IgD-negative memory B cell (primary cell): ENCODE measurements at regions not wholly inside any gene's neighbourhood (a gene's known extent, or its start where the extent isn't known, plus 50 kb on each side); places are given as distances from the start of the nearest gene placed in this dataset.

Source experiments
- H3K27ac Mint-ChIP-seq, 3 donors: one replicate each; pipeline ENCODE4 v1.8.0; 2020 to 2022; ENCODE audit warnings: mild to moderate bottlenecking in 3 of 3, mixed read lengths in 3 of 3, moderate library complexity in 1 of 3
- H3K27me3 Mint-ChIP-seq: one replicate; pipeline ENCODE4 v1.8.0; 2021; ENCODE audit warnings: mixed read lengths
- H3K36me3 Mint-ChIP-seq: one replicate; pipeline ENCODE4 v1.8.0; 2020; ENCODE audit warnings: mild to moderate bottlenecking, mixed read lengths
- H3K4me1 Mint-ChIP-seq, 3 donors: one replicate each; pipeline ENCODE4 v1.8.0; 2020 to 2022; ENCODE audit warnings: mixed read lengths in 3 of 3, mild to moderate bottlenecking in 1 of 3
- H3K4me3 Mint-ChIP-seq, 4 donors: one replicate each; pipeline ENCODE4 v1.8.0; 2020 to 2022; ENCODE audit warnings: mild to moderate bottlenecking in 4 of 4, mixed read lengths in 4 of 4, moderate library complexity in 3 of 4
- H3K9me3 Mint-ChIP-seq, 3 donors: one replicate each; pipeline ENCODE4 v1.8.0; 2020 to 2021; ENCODE audit warnings: mixed read lengths in 3 of 3, mild to moderate bottlenecking in 1 of 3

- Mint-ChIP-seq H3K27me3 (no peaks in the 10 kb centered on the region), H3K4me1 (peaks cover 0 to 5% (median 0%) of the 10 kb centered on the region in 3 donors), H3K27ac (no peak overlapping the region), H3K9me3 (peaks cover 0 to 5% (median 4%) of the 10 kb centered on the region in 3 donors), H3K4me3 (no peak overlapping the region), H3K36me3 (no peaks in the 10 kb centered on the region)
Observed at GRCh38 chr15:94053626-94054025, 177.7 kb upstream of the MCTP2 start.

- peaks cover 0 to 5% (median 4%) of the 10 kb centered on the region in 3 donors for H3K9me3 Mint-ChIP-seq
- H3K4me1 Mint-ChIP-seq, result peaks cover 0 to 5% (median 0%) of the 10 kb centered on the region in 3 donors
- no peaks in the 10 kb centered on the region for H3K27me3 Mint-ChIP-seq
- no peak overlapping the region for H3K27ac Mint-ChIP-seq
- no peak overlapping the region for H3K4me3 Mint-ChIP-seq
- no peaks in the 10 kb centered on the region for H3K36me3 Mint-ChIP-seq
Observed at GRCh38 chr15:94052711-94053110, 178.7 kb upstream of the MCTP2 start.

- H3K36me3 Mint-ChIP-seq, result no peaks in the 10 kb centered on the region
- H3K4me3 Mint-ChIP-seq, result no peak overlapping the region
- H3K27me3 Mint-ChIP-seq, result no peaks in the 10 kb centered on the region
- H3K4me1 Mint-ChIP-seq, result no peaks in the 10 kb centered on the region
- no peak overlapping the region for H3K27ac Mint-ChIP-seq
- H3K9me3 Mint-ChIP-seq, result peaks cover 0 to 3% (median 0%) of the 10 kb centered on the region in 3 donors
Observed at GRCh38 chr15:94047566-94047965, 183.8 kb upstream of the MCTP2 start.

- H3K4me1 Mint-ChIP-seq, result no peaks in the 10 kb centered on the region
- H3K27ac Mint-ChIP-seq, result no peak overlapping the region
- no peak overlapping the region for H3K4me3 Mint-ChIP-seq
- peaks cover 0 to 14% (median 1%) of the 10 kb centered on the region in 3 donors for H3K9me3 Mint-ChIP-seq
- no peaks in the 10 kb centered on the region for H3K27me3 Mint-ChIP-seq
- H3K36me3 Mint-ChIP-seq, result no peaks in the 10 kb centered on the region
Observed at GRCh38 chr15:94042180-94042928, 189.0 kb upstream of the MCTP2 start.

GRCh38 chr15:94041746-94042145 is 189.6 kb upstream of the MCTP2 start:
- Mint-ChIP-seq H3K27me3 (no peaks in the 10 kb centered on the region), H3K9me3 (peaks cover 0 to 14% (median 1%) of the 10 kb centered on the region in 3 donors), H3K4me3 (no peak overlapping the region), H3K4me1 (no peaks in the 10 kb centered on the region), H3K36me3 (no peaks in the 10 kb centered on the region), H3K27ac (no peak overlapping the region)

- Mint-ChIP-seq H3K4me3 (no peak overlapping the region), H3K4me1 (no peaks in the 10 kb centered on the region), H3K27ac (no peak overlapping the region), H3K27me3 (no peaks in the 10 kb centered on the region), H3K9me3 (peaks cover 0 to 17% (median 4%) of the 10 kb centered on the region in 3 donors), H3K36me3 (no peaks in the 10 kb centered on the region)
Observed at GRCh38 chr15:94040541-94041248, 190.7 kb upstream of the MCTP2 start.

GRCh38 chr15:94036156-94036555 is 195.2 kb upstream of the MCTP2 start:
- Mint-ChIP-seq H3K27me3 (no peaks in the 10 kb centered on the region), H3K4me1 (no peaks in the 10 kb centered on the region), H3K36me3 (no peaks in the 10 kb centered on the region), H3K9me3 (peaks cover 0 to 14% (median 4%) of the 10 kb centered on the region in 3 donors), H3K4me3 (no peak overlapping the region), H3K27ac (no peak overlapping the region)

GRCh38 chr15:94033683-94034020 is 197.7 kb upstream of the MCTP2 start:
- no peaks in the 10 kb centered on the region for H3K36me3 Mint-ChIP-seq
- no peak overlapping the region for H3K27ac Mint-ChIP-seq
- H3K9me3 Mint-ChIP-seq, result peaks cover 0 to 14% (median 4%) of the 10 kb centered on the region in 3 donors
- H3K27me3 Mint-ChIP-seq, result no peaks in the 10 kb centered on the region
- no peaks in the 10 kb centered on the region for H3K4me1 Mint-ChIP-seq
- H3K4me3 Mint-ChIP-seq, result no peak overlapping the region

- peaks cover 0 to 11% (median 3%) of the 10 kb centered on the region in 3 donors for H3K9me3 Mint-ChIP-seq
- H3K27ac Mint-ChIP-seq, result no peak overlapping the region
- H3K4me1 Mint-ChIP-seq, result no peaks in the 10 kb centered on the region
- no peaks in the 10 kb centered on the region for H3K27me3 Mint-ChIP-seq
- H3K4me3 Mint-ChIP-seq, result no peak overlapping the region
- no peaks in the 10 kb centered on the region for H3K36me3 Mint-ChIP-seq
Observed at GRCh38 chr15:94033014-94033682, 198.2 kb upstream of the MCTP2 start.

- no peaks in the 10 kb centered on the region for H3K4me1 Mint-ChIP-seq
- no peak overlapping the region for H3K27ac Mint-ChIP-seq
- H3K27me3 Mint-ChIP-seq, result no peaks in the 10 kb centered on the region
- no peaks in the 10 kb centered on the region for H3K36me3 Mint-ChIP-seq
- H3K4me3 Mint-ChIP-seq, result no peak overlapping the region
- peaks cover 0 to 5% (median 2%) of the 10 kb centered on the region in 3 donors for H3K9me3 Mint-ChIP-seq
Observed at GRCh38 chr15:94032571-94032970, 198.8 kb upstream of the MCTP2 start.

- no peaks in the 10 kb centered on the region for H3K27me3 Mint-ChIP-seq
Observed at GRCh38 chr15:94031072-94031471, 200.3 kb upstream of the MCTP2 start.

GRCh38 chr15:94029495-94029894 is 201.9 kb upstream of the MCTP2 start:
- H3K9me3 Mint-ChIP-seq, result no peaks in the 10 kb centered on the region
- H3K4me1 Mint-ChIP-seq, result no peaks in the 10 kb centered on the region
- H3K36me3 Mint-ChIP-seq, result peaks cover 2% of the 10 kb centered on the region
- H3K27ac Mint-ChIP-seq, result no peak overlapping the region
- H3K27me3 Mint-ChIP-seq, result no peaks in the 10 kb centered on the region
- no peak overlapping the region for H3K4me3 Mint-ChIP-seq

More at GRCh38 chr15:94031072-94031471, 200.3 kb upstream of the MCTP2 start:
- H3K36me3 Mint-ChIP-seq, result no peaks in the 10 kb centered on the region
- H3K27ac Mint-ChIP-seq, result no peak overlapping the region
- H3K4me3 Mint-ChIP-seq, result no peak overlapping the region
- no peaks in the 10 kb centered on the region for H3K4me1 Mint-ChIP-seq
- no peaks in the 10 kb centered on the region for H3K9me3 Mint-ChIP-seq

- Mint-ChIP-seq H3K4me1 (no peaks in the 10 kb centered on the region), H3K36me3 (peaks cover 2% of the 10 kb centered on the region), H3K9me3 (no peaks in the 10 kb centered on the region), H3K4me3 (no peak overlapping the region), H3K27me3 (no peaks in the 10 kb centered on the region), H3K27ac (no peak overlapping the region)
Observed at GRCh38 chr15:94028809-94029208, 202.6 kb upstream of the MCTP2 start.

GRCh38 chr15:94028121-94028520 is 203.2 kb upstream of the MCTP2 start:
- Mint-ChIP-seq H3K4me3 (no peak overlapping the region), H3K27me3 (no peaks in the 10 kb centered on the region), H3K4me1 (no peaks in the 10 kb centered on the region), H3K36me3 (peaks cover 2% of the 10 kb centered on the region), H3K27ac (no peak overlapping the region), H3K9me3 (no peaks in the 10 kb centered on the region)

- no peaks in the 10 kb centered on the region for H3K27me3 Mint-ChIP-seq
- H3K4me1 Mint-ChIP-seq, result no peaks in the 10 kb centered on the region
- H3K9me3 Mint-ChIP-seq, result no peaks in the 10 kb centered on the region
- no peak overlapping the region for H3K27ac Mint-ChIP-seq
- peaks cover 2% of the 10 kb centered on the region for H3K36me3 Mint-ChIP-seq
- H3K4me3 Mint-ChIP-seq, result no peak overlapping the region
Observed at GRCh38 chr15:94027581-94027980, 203.8 kb upstream of the MCTP2 start.
